Neural progenitor cell (in vitro differentiated cells): ENCODE measurements at regions not wholly inside any gene's neighbourhood (a gene's known extent, or its start where the extent isn't known, plus 50 kb on each side); places are given as distances from the start of the nearest gene placed in this dataset.
A peak's percentile ranks its signal among the peaks of the same experiment; 100 is the strongest.

Experiments used
- DNase-seq: peaks from one replicate; pipeline ENCODE4 v3.0.0-alpha.2; 2016; ENCODE audit warnings: low spot score
- H2AFZ ChIP-seq: fragments of 200-600 bp; sonication (generic); replicated peaks from 2 replicates; pipeline ENCODE4 v1.6.1; 2016; ENCODE audit warnings: antibody characterized with exemption
- H3F3A ChIP-seq: fragments of 200-600 bp; sonication (generic); 2 replicates; pipeline ENCODE4 v1.6.1; 2016; ENCODE audit warnings: antibody characterized with exemption, low read depth
- H3K27ac ChIP-seq: fragments of 200-600 bp; sonication (generic); 2 replicates; pipeline ENCODE4 v1.5.1; 2016; ENCODE audit warnings: mild to moderate bottlenecking
- H3K27me3 ChIP-seq: fragments of 200-600 bp; sonication (generic); 2 replicates; pipeline ENCODE4 v1.6.1; 2016; ENCODE audit warnings: mild to moderate bottlenecking, moderate library complexity
- H3K36me3 ChIP-seq: fragments of 200-600 bp; sonication (generic); 2 replicates; pipeline ENCODE4 v1.5.1; 2016
- H3K4me1 ChIP-seq: fragments of 200-600 bp; sonication (generic); 2 replicates; pipeline ENCODE4 v1.6.1; 2016; ENCODE audit warnings: mixed run types
- H3K4me2 ChIP-seq: fragments of 200-600 bp; sonication (generic); 2 replicates; pipeline ENCODE4 v1.6.1; 2016
- H3K4me3 ChIP-seq: fragments of 200-600 bp; sonication (generic); 2 replicates; pipeline ENCODE4 v1.5.1; 2016
- H3K79me2 ChIP-seq: fragments of 200-600 bp; sonication (generic); 2 replicates; pipeline ENCODE4 v1.6.1; 2016; ENCODE audit warnings: low read depth
- H3K9ac ChIP-seq: fragments of 200-600 bp; sonication (generic); 2 replicates; pipeline ENCODE4 v1.6.1; 2016
- H3K9me3 ChIP-seq: fragments of 200-600 bp; sonication (generic); 2 replicates; pipeline ENCODE4 v1.5.1; 2016; ENCODE audit warnings: low read depth
- H4K20me1 ChIP-seq: fragments of 200-600 bp; sonication (generic); 2 replicates; pipeline ENCODE4 v1.6.1; 2016; ENCODE audit warnings: low read depth
- H3K27ac Mint-ChIP-seq: 3 replicates; pipeline ENCODE4 v1.8.0; 2021; ENCODE audit warnings: mixed read lengths
- H3K27me3 Mint-ChIP-seq: 2 replicates; pipeline ENCODE4 v1.8.0; 2022; ENCODE audit warnings: low read depth, mild to moderate bottlenecking, inconsistent platforms, moderate library complexity, mixed read lengths; ENCODE audit not compliant: insufficient read depth
- H3K36me3 Mint-ChIP-seq: 3 replicates; pipeline ENCODE4 v1.8.0; 2021; ENCODE audit warnings: mixed read lengths
- H3K4me1 Mint-ChIP-seq: 3 replicates; pipeline ENCODE4 v1.8.0; 2021; ENCODE audit warnings: mixed read lengths
- H3K4me3 Mint-ChIP-seq: 3 replicates; pipeline ENCODE4 v1.8.0; 2021; ENCODE audit warnings: mild to moderate bottlenecking, moderate library complexity, mixed read lengths
- H3K9me3 Mint-ChIP-seq: 3 replicates; pipeline ENCODE4 v1.8.0; 2020; ENCODE audit warnings: mixed read lengths
- CTCF ChIP-seq: fragments of 200-600 bp; sonication (generic); IDR thresholded peaks from 2 replicates; pipeline ENCODE4 v1.5.1; 2017; ENCODE audit warnings: antibody characterized with exemption, mild to moderate bottlenecking
- EZH2 ChIP-seq: fragments of 200-600 bp; sonication (generic); IDR thresholded peaks from 2 replicates; pipeline ENCODE4 v1.6.1; 2017; ENCODE audit warnings: antibody characterized with exemption, mild to moderate bottlenecking, moderate library complexity
- EZH2phosphoT487 ChIP-seq: fragments of 200-600 bp; sonication (generic); IDR thresholded peaks from 2 replicates; pipeline ENCODE4 v1.6.1; 2017; ENCODE audit warnings: antibody characterized with exemption

- no peaks in the 10 kb centered on the region for H3K27me3 ChIP-seq
- no peak overlapping the region for H3K27ac ChIP-seq
- no peaks in the 10 kb centered on the region for H3K36me3 ChIP-seq
- H2AFZ ChIP-seq = peak overlapping the region; percentile 51
- no peak overlapping the region for H3K9ac ChIP-seq
- no peaks in the 10 kb centered on the region for H4K20me1 ChIP-seq
- H3F3A ChIP-seq = peaks cover 14% of the 10 kb centered on the region
- Mint-ChIP-seq H3K36me3 (no peaks in the 10 kb centered on the region), H3K27me3 (peaks cover 9% of the 10 kb centered on the region), H3K27ac (no peak overlapping the region), H3K4me1 (peaks cover 35% of the 10 kb centered on the region), H3K9me3 (peaks cover 12% of the 10 kb centered on the region), H3K4me3 (no peak overlapping the region)
- peaks cover 27% of the 10 kb centered on the region for H3K4me1 ChIP-seq
- no peak overlapping the region for H3K4me2 ChIP-seq
- no peaks in the 10 kb centered on the region for H3K79me2 ChIP-seq
- DNase-seq = no peak
- no peaks in the 10 kb centered on the region for H3K9me3 ChIP-seq
- no peak overlapping the region for H3K4me3 ChIP-seq
- TF ChIP-seq EZH2phosphoT487 (no peak), CTCF (no peak), EZH2 (no peak)
Observed at GRCh38 chr1:229002451-229002960, 267.2 kb downstream of the RHOU start.

- peak overlapping the region; percentile 51 for H2AFZ ChIP-seq
- H3K9me3 ChIP-seq = no peaks in the 10 kb centered on the region
- TF ChIP-seq CTCF (no peak), EZH2 (no peak), EZH2phosphoT487 (no peak)
- H3K9me3 Mint-ChIP-seq = peaks cover 12% of the 10 kb centered on the region
- H3K4me1 Mint-ChIP-seq = peaks cover 35% of the 10 kb centered on the region
- no peak overlapping the region for H3K27ac ChIP-seq
- peak overlapping the region; percentile 50 for H3K27ac Mint-ChIP-seq
- no peak overlapping the region for H3K9ac ChIP-seq
- no peak overlapping the region for H3K4me3 ChIP-seq
- peaks cover 14% of the 10 kb centered on the region for H3F3A ChIP-seq
- H3K79me2 ChIP-seq = no peaks in the 10 kb centered on the region
- no peaks in the 10 kb centered on the region for H3K27me3 ChIP-seq
- peak; percentile 65 for DNase-seq
- no peaks in the 10 kb centered on the region for H4K20me1 ChIP-seq
- H3K36me3 Mint-ChIP-seq = no peaks in the 10 kb centered on the region
- peaks cover 27% of the 10 kb centered on the region for H3K4me1 ChIP-seq
- H3K36me3 ChIP-seq = no peaks in the 10 kb centered on the region
- peak overlapping the region; percentile 50 for H3K4me3 Mint-ChIP-seq
- H3K4me2 ChIP-seq = peak overlapping the region; percentile 3
- H3K27me3 Mint-ChIP-seq = peaks cover 9% of the 10 kb centered on the region
Observed at GRCh38 chr1:229003233-229004031, 267.5 kb upstream of the RAB4A start.

- H3K4me1 Mint-ChIP-seq = peaks cover 35% of the 10 kb centered on the region
Observed at GRCh38 chr1:229004066-229004833, 266.7 kb upstream of the RAB4A start.

More at GRCh38 chr1:229004066-229004833, 266.7 kb upstream of the RAB4A start:
- Histone ChIP-seq H4K20me1 (no peaks in the 10 kb centered on the region), H3K9ac (no peak overlapping the region), H3K9me3 (no peaks in the 10 kb centered on the region), H3K4me1 (peaks cover 27% of the 10 kb centered on the region), H3K79me2 (no peaks in the 10 kb centered on the region), H2AFZ (no peak overlapping the region), H3K4me3 (no peak overlapping the region), H3K27me3 (no peaks in the 10 kb centered on the region), H3K27ac (no peak overlapping the region), H3K4me2 (no peak overlapping the region), H3F3A (peaks cover 14% of the 10 kb centered on the region), H3K36me3 (no peaks in the 10 kb centered on the region)
- DNase-seq = no peak
- Mint-ChIP-seq H3K27me3 (peaks cover 11% of the 10 kb centered on the region), H3K27ac (no peak overlapping the region), H3K4me3 (no peak overlapping the region), H3K36me3 (no peaks in the 10 kb centered on the region), H3K9me3 (peaks cover 8% of the 10 kb centered on the region)
- TF ChIP-seq EZH2phosphoT487 (no peak), EZH2 (no peak), CTCF (no peak)
